PC-9 (cell line): ENCODE measurements at regions not wholly inside any gene's neighbourhood (a gene's known extent, or its start where the extent isn't known, plus 50 kb on each side); places are given as distances from the start of the nearest gene placed in this dataset.

Experiments
- BruUV-seq: library from RNA; stranded (reverse); fragments of 400-500 nt; replicated peaks from 2 replicates; lab custom pipeline; 2021; lab: Mats Ljungman, UMichigan
- CTCF ChIA-PET: fragments of 300-600 bp; sonication (Branson Sonifier 250); formaldehyde crosslinking; loops from one replicate; lab custom pipeline; 2022; ENCODE audit warnings: antibody characterized with exemption; lab: Charles Lee
- POLR2A ChIA-PET: fragments of 300-600 bp; sonication (Branson Sonifier 250); formaldehyde crosslinking; loops from one replicate; lab custom pipeline; 2022; ENCODE audit warnings: antibody characterized with exemption; ENCODE audit not compliant: unreplicated experiment; lab: Charles Lee
- DNase-seq, 2 experiments: peaks; one replicate each; pipeline versions ENCODE4 v3.0.0 to v3.0.0-alpha.2; 2015 to 2022; ENCODE audit warnings: mixed read lengths in 1 of 2
- H2AFZ ChIP-seq: fragments of 200-600 bp; sonication (generic); 2 replicates; pipeline ENCODE4 v1.8.1; 2017; ENCODE audit warnings: antibody characterized with exemption
- H3F3A ChIP-seq: fragments of 200-600 bp; sonication (generic); 2 replicates; pipeline ENCODE4 v1.8.1; 2017; ENCODE audit warnings: antibody characterized with exemption, mild to moderate bottlenecking, low read depth; ENCODE audit not compliant: insufficient read depth
- H3K27ac ChIP-seq: fragments of 200-600 bp; sonication (generic); 2 replicates; pipeline ENCODE4 v1.6.1; 2016; ENCODE audit warnings: mixed run types
- H3K27me3 ChIP-seq: fragments of 200-600 bp; sonication (generic); 2 replicates; pipeline ENCODE4 v1.6.1; 2016; ENCODE audit warnings: low read depth, mixed run types; ENCODE audit not compliant: insufficient read depth
- H3K36me3 ChIP-seq: fragments of 200-600 bp; sonication (generic); 2 replicates; pipeline ENCODE4 v1.6.1; 2016; ENCODE audit warnings: low read depth, mixed run types
- H3K4me1 ChIP-seq: fragments of 200-600 bp; sonication (generic); replicated peaks from 2 replicates; pipeline ENCODE4 v1.6.1; 2016; ENCODE audit warnings: mixed run types; ENCODE audit not compliant: insufficient read depth
- H3K4me2 ChIP-seq: fragments of 200-600 bp; sonication (generic); 2 replicates; pipeline ENCODE4 v1.6.1; 2017; ENCODE audit warnings: mixed run types
- H3K4me3 ChIP-seq: fragments of 200-600 bp; sonication (generic); 2 replicates; pipeline ENCODE4 v1.6.1; 2016; ENCODE audit warnings: mixed run types
- H3K79me2 ChIP-seq: fragments of 200-600 bp; sonication (generic); 2 replicates; pipeline ENCODE4 v1.6.1; 2017; ENCODE audit warnings: low read depth, mixed run types
- H3K9me2 ChIP-seq: fragments of 200-600 bp; sonication (generic); 2 replicates; pipeline ENCODE4 v1.8.1; 2017; ENCODE audit warnings: mild to moderate bottlenecking; ENCODE audit not compliant: insufficient read depth
- H3K9me3 ChIP-seq: fragments of 200-600 bp; sonication (generic); 2 replicates; pipeline ENCODE4 v1.8.1; 2016; ENCODE audit warnings: low read depth; ENCODE audit not compliant: insufficient read depth
- H4K20me1 ChIP-seq: fragments of 200-600 bp; sonication (generic); 2 replicates; pipeline ENCODE4 v1.8.1; 2017; ENCODE audit not compliant: insufficient read depth
- EZH2 ChIP-seq: fragments of 200-600 bp; sonication (generic); IDR thresholded peaks from 2 replicates; pipeline ENCODE4 v1.8.0; 2017; ENCODE audit warnings: antibody characterized with exemption, low read depth
- intact Hi-C: fragments of 100-400 bp; cut with micrococcal nuclease; formaldehyde crosslinking; loops from one replicate; pipeline ENCODE4 v1.10.0; 2022; ENCODE audit not compliant: unreplicated experiment
- TF ChIP-seq, protein P1 (sequence below): fragments of 200-600 bp; sonication (generic); conservative IDR thresholded peaks from 2 replicates; pipeline ENCODE4 v1.6.1; 2017; ENCODE audit warnings: mixed run types, antibody characterized with exemption, mild to moderate bottlenecking, moderate library complexity

- CTCF ChIA-PET, result interaction anchor here (0.6 to 0.8 kb wide), 2 partner anchors 79 to 1728 kb away, joined by 3 read pairs; no protein-coding TSS in a partner anchor
- DNase-seq, result no peak
- no peaks in the 10 kb centered on the region for H3K27me3 ChIP-seq
- H3K79me2 ChIP-seq, result no peaks in the 10 kb centered on the region
- no peak overlapping the region for H3K4me3 ChIP-seq
- no peaks in the 10 kb centered on the region for H3F3A ChIP-seq
- BruUV-seq, result no TSS peak
- no peak overlapping the region for H2AFZ ChIP-seq
- no peak overlapping the region for H3K27ac ChIP-seq
- H3K9me3 ChIP-seq, result no peaks in the 10 kb centered on the region
- POLR2A ChIA-PET, result interaction anchor here (0.6 kb wide), 1 partner anchor 489 kb away, joined by 6 read pairs; no protein-coding TSS in a partner anchor
- TF ChIP-seq EZH2, result no peak
- TF ChIP-seq, protein P1, sequence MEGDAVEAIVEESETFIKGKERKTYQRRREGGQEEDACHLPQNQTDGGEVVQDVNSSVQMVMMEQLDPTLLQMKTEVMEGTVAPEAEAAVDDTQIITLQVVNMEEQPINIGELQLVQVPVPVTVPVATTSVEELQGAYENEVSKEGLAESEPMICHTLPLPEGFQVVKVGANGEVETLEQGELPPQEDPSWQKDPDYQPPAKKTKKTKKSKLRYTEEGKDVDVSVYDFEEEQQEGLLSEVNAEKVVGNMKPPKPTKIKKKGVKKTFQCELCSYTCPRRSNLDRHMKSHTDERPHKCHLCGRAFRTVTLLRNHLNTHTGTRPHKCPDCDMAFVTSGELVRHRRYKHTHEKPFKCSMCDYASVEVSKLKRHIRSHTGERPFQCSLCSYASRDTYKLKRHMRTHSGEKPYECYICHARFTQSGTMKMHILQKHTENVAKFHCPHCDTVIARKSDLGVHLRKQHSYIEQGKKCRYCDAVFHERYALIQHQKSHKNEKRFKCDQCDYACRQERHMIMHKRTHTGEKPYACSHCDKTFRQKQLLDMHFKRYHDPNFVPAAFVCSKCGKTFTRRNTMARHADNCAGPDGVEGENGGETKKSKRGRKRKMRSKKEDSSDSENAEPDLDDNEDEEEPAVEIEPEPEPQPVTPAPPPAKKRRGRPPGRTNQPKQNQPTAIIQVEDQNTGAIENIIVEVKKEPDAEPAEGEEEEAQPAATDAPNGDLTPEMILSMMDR, result no peak; the same call in 1 of the 2 replicates
- no peaks in the 10 kb centered on the region for H3K9me2 ChIP-seq
- intact Hi-C loops, result loop anchor here (10.0 kb wide), 1 partner anchor 145 kb away; no protein-coding TSS in a partner anchor
- H3K4me2 ChIP-seq, result no peak overlapping the region
- H4K20me1 ChIP-seq, result no peaks in the 10 kb centered on the region
- no peaks in the 10 kb centered on the region for H3K36me3 ChIP-seq
- no peaks in the 10 kb centered on the region for H3K4me1 ChIP-seq
Measured at GRCh38 chr4:177579649-177580048, 137.4 kb upstream of the AGA start.

DNA sequence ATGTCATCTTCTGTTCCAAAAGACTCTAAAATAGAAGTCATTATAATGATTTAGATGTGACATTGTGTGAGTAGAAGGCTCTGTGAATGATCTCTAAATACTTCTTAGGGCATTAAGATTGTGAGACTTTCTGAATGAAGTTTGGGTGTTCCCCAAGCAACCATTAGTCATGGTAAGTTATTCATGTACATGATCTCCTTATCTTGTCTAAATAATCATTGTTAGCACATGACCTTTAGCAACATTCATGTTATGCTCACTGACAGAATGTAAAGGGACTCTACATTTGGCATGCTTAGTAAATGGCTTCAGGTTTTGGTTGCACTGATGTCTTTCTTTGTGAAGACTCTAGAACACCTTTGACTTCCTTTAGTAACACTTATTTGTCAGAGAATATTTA is 140.8 kb upstream of the AGA start:
- H3K9me2 ChIP-seq, result no peaks in the 10 kb centered on the region
- H3K79me2 ChIP-seq, result no peaks in the 10 kb centered on the region
- H3F3A ChIP-seq, result no peaks in the 10 kb centered on the region
- H2AFZ ChIP-seq, result no peak overlapping the region
- H3K4me3 ChIP-seq, result no peak overlapping the region
- ChIA-PET CTCF (no interaction called here), POLR2A (no interaction called here)
- intact Hi-C loops, result no loop called here
- H3K27me3 ChIP-seq, result no peaks in the 10 kb centered on the region
- DNase-seq, result no peak
- no peaks in the 10 kb centered on the region for H3K4me1 ChIP-seq
- H3K4me2 ChIP-seq, result no peak overlapping the region
- no peak overlapping the region for H3K27ac ChIP-seq
- TF ChIP-seq EZH2, result no peak
- TF ChIP-seq, protein P1, result no peak
- no peaks in the 10 kb centered on the region for H4K20me1 ChIP-seq
- no peaks in the 10 kb centered on the region for H3K9me3 ChIP-seq
- no peaks in the 10 kb centered on the region for H3K36me3 ChIP-seq
- no TSS peak for BruUV-seq

DNA sequence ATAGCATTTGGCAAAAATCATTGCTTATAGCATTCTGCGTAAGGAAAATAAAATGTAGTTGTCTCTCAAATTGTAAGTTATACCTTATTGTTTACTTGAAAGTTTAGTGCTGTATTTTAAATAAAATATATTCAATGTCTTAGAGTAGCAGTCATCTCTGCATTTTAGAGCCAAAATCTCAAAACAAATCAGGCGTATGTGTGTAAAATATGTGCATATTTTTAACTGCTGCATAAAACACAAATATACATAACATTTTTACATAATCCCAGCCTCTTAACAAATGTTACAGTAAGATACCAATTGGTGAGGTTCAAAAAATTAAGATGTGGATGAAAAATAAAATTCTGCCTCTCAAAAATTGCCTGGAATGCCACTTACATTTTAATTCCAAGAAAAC is 145.8 kb upstream of the AGA start:
- TF ChIP-seq, protein P1, result no peak
- H3K9me2 ChIP-seq, result no peaks in the 10 kb centered on the region
- H3F3A ChIP-seq, result no peaks in the 10 kb centered on the region
- no peaks in the 10 kb centered on the region for H3K9me3 ChIP-seq
- no peaks in the 10 kb centered on the region for H3K4me1 ChIP-seq
- H3K79me2 ChIP-seq, result no peaks in the 10 kb centered on the region
- H3K36me3 ChIP-seq, result no peaks in the 10 kb centered on the region
- no peak overlapping the region for H3K4me3 ChIP-seq
- H4K20me1 ChIP-seq, result no peaks in the 10 kb centered on the region
- no TSS peak for BruUV-seq
- no peak for DNase-seq
- no peak overlapping the region for H2AFZ ChIP-seq
- ChIA-PET POLR2A (no interaction called here), CTCF (interaction anchor here (0.7 kb wide), 1 partner anchor 16 kb away, joined by 3 read pairs; no protein-coding TSS in a partner anchor)
- H3K27me3 ChIP-seq, result no peaks in the 10 kb centered on the region
- intact Hi-C loops, result no loop called here
- H3K27ac ChIP-seq, result no peak overlapping the region
- H3K4me2 ChIP-seq, result no peak overlapping the region
